Activated T-cell treated with anti-CD3 and anti-CD28 coated beads for 24 hours (primary cell): ENCODE measurements at regions not wholly inside any gene's neighbourhood (a gene's known extent, or its start where the extent isn't known, plus 50 kb on each side); places are given as distances from the start of the nearest gene placed in this dataset.

Source experiments
- DNase-seq: peaks from one replicate; pipeline ENCODE4 v3.0.0-alpha.2; 2020; ENCODE audit warnings: low read depth

DNA sequence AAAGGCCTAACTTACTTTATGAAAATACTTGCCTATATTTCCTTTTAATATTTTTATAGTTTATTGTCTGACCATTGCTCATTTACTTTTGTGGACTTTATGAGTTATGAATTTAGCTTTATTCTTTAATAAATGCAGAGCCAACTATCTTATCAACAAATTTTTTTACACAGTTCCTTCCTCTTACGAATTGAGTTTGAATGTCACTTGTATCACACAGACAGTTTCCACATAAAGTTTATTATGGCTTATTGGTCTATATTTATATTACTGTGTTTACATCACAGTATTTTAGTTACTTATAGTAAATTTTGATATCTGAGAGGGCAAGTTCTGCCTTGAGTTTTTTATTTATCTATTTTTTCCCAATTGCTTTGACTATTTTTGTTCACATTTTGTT is 450.6 kb downstream of the C4orf33 start:
- no peak for DNase-seq

DNA sequence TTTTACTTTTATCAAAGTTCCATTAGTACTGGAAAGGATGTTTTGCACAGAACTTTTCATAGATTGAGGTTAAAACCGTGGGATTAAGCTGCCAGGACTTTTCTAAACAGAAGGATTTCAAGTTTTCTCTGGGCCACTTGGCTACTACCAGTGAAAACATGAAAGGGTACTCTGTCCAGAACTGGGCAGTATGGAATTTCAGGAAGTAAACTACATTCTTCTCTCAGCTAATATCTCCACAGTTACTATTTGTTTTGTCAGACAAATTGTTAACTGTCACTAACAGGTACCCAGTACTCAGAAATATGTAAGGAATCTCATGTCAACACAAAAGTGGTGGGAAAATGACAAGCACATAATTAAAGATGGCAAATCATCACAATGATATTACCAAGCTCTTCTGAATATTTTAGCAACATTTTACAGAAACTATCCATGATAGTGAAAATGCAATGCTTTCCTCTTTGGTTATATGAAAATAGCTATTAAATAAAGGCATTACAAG is 454.4 kb downstream of the C4orf33 start:
- no peak for DNase-seq

DNA sequence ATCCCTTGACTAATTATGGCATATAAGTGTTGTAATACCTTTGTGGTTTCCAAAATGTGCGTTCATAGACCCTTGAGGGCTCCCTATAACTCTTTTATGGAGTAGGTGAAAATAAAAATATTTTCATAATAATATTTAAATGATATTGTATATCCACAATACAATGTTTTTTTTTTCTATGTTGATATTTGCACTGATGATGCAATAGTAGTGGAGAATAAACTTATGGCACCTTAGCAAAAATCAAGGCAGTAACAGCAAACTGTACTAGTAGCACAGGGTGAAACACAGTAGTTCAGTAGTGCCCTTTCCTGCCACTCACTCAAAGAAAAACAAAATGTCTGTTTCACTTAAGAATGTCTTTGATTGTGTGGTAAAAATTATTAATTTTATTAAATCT is 465.3 kb downstream of the C4orf33 start:
- no peak for DNase-seq

DNA sequence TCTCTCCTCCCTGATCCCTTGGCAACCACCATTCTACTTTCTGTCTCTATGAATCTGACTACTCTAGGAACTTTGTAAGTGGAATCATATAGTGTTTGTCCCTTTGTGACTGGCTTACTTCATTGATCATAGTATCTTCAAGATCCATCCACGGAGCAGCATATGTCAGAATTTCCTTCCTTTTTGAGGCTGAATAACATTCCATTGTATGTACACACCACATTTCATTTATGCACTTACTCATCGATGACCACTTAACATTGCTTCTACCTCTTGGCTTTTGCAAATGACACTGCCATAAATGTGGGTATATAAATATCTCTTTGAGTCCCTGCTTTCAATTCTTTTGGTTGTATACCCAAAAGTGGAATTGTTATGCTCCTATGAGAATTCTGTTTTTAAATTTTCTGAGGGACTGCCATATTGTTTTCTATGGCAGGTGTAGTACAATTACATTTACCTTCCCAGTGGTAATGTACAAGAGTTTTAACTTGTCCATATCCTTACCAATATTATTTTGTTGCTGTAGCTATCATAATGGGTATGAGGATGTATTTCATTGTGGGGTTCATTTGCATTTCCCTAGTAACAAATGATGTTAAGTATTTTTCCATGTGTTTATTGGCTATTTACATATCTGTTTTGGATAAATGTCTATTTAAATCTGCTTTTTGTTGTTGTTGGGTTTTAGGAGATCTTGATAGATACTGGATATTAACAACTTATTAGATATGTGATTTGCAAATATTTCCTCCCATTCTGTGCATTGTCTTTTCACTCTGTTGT is 466.1 kb downstream of the C4orf33 start:
- no peak for DNase-seq

DNA sequence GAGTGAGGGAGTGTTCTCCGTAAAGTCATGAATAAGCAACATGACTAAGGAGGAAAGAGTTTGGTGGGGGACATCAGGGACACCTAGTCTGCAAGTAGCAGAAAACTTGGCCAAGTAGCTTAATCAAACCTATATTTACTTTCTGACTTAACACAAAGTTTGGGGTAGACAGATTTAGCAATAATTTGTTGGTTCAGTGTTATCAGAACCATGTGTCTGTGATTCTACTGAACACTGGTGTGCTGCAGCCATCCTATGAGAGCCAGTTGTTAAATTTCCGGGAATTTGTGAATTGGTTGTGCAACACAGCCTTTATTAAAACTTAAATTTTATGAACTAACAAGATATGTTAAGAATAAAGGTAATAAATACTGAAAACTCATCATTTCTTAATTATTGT is 469.3 kb downstream of the C4orf33 start:
- no peak for DNase-seq

DNA sequence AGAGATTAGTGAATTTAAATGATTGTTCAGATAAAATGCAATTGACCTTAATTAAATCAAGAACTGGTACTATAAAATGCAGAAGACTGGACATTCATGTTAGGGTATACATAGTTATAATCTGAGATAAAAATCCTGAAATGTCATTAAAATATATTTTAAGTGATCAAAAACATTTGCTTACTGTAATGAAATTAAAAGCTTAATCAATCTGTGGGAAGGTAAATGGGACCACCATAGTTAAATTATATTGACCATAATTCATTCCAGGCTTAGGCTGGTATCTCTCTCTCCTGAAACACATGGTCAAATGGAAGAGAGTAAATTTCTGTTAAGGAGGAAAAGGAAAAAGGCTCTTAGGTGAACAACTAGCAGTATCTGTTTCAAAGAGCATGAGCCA is 474.4 kb downstream of the C4orf33 start:
- no peak for DNase-seq

DNA sequence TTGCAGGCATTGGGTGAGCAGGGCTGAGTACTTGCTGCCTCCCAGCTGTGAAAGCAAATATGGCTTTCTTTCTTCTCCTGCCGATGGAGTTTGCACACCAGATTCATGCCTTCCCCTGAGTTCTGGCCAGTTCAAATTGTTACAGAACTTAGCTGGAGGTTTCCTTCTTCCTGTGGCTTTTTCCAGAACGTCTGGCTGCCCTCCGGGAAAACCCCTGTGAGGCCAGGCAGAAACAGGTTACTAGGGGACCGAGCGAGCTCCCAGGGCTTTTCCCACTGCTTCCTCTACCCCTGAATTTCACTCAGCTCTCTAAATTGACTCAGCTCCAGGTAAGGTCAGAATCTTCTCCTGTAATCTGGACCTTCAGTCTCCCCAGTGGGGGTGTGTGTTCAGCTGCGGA is 482.4 kb downstream of the C4orf33 start:
- no peak for DNase-seq

DNA sequence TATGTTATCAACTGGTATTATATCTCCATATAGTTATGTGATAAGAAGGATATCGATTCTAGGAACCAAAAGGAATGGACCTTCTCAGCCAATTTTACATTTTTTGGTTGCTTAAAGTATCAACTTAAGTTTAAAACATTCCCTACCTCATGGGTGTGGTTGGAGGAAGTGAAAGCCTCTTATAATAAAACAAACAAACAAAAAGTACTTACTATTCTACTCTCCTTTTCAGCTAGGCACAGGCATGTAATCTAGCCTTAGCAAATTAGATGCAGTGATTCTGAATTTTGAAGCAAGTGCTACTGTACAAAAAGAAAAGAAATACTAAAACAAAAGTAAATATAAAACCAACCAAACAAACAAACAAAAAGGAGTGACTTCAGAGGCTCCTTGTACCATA is 485.4 kb downstream of the C4orf33 start:
- DNase-seq: no peak

DNA sequence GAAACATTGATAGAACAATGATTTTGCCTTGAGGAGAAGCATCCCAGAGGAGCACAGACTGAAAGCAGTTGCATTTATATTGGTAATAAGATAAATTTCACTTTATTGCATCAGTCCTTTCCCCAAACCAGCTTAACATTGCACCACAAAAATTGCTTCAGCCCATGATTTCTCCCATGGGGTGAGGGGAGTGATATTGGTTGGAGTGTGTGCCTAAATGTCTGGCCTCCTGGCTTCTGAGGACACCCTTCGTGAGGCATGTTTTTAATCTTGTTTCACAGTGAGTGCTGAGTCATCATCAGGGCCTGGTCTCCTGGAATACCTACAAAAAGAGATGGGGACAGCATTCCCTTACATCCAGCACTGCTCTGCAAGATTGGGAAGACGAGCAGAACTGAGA is 487.9 kb downstream of the C4orf33 start:
- no peak for DNase-seq

DNA sequence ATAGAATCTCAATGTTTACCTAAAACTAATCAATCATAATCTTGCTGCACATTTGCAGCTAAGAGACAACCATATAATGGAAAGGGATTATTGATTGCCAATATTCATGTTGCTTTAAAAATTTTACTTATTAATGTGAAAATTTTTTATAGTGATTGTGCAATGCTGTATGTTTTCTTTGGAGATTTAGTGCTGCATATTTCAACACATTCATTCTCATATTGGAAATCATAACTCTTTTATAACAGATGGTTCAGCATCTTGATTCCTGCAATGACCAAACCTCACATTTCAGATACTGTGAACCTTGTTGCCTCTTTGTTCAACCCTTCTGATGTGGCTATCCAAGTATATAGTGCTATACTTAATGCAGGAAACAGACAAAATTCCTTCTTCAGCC is 502.6 kb downstream of the C4orf33 start:
- no peak for DNase-seq

DNA sequence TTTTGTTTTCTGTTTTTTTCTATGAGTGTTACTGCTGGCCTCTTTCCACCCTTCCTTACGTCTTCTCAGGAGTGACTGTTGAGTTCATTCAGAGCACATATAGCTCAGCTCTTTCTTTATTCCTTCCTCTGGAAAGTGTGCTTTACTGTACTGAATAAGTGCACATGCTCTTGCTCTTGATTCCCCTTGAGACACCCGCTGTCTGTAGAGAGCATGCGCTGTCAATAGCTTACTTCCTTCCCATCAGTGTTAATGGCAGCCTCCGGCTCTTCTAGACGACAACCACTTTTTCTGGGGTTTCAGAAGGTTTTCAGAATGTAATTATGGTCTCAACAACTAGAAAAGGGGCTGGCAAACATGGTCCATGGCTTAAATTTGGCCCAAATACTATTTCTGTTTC is 504.9 kb downstream of the C4orf33 start:
- no peak for DNase-seq

DNA sequence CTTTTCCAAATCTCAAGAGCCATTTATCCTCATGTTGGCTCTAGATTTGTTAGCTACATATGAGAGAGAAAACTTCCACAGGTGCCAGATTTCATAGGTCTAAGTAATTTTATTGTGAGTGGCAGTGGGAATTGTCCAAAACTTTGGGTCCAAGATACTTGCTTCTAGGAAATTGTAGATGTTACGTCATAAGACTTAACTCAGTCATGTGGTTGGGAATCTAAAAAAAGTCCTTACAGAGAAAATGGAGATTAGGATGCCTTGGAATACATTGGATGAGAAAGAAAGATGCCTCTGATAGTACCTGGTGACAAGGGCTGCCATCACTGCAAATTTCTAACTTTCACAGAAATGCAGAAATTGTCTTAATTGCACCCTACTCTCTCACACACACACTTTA is 506.5 kb downstream of the C4orf33 start:
- no peak for DNase-seq

DNA sequence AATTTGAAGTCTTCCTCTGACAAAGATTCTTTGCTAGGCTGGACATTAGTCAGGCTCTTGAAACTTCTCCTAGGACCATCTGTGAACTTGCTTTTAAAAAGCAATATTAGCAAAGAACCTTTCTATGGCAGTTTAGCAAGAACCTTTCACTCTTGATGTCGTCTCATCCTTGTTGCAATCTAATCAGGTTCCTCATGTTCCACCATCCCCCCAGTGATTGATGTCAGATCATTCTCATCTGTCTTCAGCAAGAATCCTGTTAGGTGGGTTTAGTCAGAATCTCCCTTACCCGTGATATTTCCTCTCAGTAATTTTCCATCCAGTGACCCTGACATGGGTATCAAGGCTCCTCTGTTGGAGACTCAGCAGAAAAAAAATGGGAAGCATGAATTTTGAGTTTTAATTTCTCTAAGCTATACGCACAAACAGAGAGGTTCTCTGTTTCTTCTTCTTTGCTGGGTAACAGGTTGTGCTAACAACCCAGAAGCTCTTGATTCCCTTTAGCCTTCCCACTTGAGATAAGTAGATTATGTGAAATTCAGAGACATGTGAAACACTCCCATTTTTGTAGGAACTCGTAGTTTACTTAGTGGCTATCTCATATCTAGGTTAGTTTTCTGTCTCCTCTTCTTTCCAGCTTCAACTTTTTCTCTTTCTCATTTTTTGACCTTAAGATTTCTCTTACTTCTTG is 507.4 kb downstream of the C4orf33 start:
- DNase-seq: no peak

DNA sequence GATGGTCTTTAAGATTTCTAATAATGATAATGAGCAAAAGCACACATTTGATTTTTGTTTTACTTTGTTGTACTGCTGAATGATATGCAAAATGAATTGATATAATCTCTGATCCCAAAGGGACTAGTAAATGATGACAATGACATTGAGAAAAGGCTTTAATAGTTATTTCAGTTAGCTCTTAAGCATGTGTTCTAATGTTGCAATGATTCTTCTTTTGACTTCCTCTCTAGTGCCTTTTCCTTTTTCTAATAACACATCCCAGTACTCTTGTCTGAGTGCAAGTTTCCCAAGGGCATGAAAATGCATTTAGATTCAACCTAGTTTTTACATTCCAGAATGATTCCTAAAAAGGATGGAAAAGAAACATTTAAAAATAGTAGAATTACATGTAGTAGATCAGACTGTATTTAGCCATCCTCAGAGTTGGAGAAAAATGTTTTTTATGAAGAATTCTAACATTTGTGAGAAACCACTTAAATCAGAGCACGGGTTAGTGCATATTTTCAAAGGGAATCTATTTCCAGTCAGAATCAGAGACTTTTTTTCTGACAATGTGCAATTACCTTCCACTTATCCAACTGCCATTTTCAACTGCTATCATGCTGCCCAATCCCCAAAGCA is 508.8 kb downstream of the C4orf33 start:
- DNase-seq: no peak

DNA sequence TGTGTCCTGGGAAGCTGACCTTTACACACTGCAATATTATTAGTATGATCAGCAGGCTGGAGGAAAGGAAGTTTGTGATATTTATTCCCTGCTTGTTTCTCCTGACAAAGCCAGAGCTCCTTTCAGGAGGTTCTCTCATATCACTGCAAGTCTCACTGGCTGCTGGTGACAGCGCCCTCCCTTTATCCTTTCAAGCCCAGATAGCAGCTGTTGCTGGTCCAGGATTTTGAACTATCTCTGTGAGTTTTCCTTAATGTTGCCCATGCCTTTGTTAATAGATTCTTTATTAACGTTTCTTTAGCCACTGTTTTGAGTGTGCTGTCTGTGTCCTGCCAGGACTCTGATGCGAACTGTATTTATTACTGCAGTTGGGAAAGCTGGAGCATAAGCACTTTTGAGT is 518.7 kb downstream of the C4orf33 start:
- no peak for DNase-seq

DNA sequence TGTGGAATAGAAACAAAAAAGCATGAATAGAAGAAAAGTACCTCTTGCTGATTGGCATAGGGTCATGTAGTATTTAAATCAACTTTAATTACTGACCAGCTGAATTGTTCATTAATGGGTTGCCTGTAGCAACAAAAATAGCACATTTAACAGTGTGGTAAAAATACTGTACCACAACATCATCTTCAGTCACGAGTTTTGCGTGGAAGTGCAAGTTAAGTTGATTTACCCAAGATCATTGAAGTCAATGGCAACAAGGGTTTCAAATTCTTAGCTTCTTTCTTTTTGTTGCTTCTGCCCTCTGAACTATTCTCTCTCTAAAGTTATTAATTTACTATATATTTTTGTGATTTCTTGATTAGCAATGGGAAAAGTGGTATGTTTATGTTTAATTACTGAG is 526.6 kb downstream of the C4orf33 start:
- DNase-seq: no peak

DNA sequence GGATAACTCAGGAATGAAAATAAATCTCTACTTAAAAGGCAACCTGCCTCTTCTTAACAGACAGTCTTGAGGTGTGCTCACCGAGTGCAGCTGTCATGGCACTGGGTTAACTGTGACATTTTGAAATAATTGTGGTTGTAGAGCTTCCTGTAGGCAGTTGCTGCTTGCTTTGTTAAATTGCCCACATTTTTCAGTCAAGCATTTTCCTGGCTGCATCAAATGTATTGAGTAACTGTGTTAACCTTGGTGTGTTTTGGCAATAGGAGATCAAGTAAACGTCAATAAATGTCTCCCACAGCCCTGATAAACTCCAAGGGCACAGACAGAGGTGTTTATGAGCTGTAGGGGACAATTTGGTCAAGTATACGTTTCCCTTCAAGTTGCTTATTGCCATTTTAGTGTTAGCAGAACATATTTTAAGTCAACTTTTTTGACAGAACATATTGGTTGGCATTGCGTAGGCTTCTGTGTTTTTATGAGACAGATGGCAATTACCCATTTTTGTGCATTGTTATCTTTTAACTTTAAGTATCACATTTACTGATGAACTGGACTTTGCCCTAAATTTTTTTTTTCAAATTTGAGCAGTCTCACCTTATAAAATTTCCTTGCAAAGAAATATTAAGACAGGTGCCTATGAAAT is 527.4 kb downstream of the C4orf33 start:
- no peak for DNase-seq

DNA sequence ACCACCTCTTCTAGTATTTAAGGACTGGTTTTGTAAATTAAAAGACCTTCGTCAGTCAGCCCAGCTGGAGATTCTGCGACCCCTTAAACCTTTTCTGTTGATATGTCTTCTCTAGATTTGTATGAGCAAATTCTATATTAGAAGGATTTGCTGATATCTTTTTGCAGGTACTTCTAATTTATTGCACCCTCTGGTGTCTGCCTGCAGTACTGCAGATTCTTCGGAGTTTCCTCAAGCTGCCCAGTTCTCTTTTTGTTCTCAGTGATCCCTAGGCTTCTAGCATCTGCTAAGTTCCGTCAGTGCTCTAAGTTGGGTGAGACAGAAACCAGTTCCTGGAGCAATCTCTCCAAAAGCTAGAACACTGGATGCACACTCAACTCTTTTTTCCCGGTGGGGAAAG is 545.2 kb downstream of the C4orf33 start:
- DNase-seq: peak; percentile 11

DNA sequence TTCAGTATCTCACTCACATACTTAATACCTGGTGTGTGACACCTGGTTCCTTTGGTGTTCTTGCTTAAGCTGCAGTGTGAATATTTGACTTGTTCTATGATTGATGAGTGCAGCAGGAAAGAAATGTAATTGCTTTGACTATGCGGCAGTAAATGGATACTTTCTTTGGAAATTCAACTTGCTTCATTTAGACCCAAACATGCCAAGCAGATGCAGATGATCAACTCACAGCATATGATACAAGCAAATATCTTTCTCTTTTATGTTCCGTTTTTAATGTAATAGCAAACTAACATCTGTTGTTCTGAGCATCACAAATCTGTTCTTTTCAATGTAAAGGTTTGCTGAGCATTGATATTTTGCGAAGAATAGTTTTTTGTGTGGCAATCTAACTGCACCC is 549.5 kb downstream of the C4orf33 start:
- DNase-seq: no peak

DNA sequence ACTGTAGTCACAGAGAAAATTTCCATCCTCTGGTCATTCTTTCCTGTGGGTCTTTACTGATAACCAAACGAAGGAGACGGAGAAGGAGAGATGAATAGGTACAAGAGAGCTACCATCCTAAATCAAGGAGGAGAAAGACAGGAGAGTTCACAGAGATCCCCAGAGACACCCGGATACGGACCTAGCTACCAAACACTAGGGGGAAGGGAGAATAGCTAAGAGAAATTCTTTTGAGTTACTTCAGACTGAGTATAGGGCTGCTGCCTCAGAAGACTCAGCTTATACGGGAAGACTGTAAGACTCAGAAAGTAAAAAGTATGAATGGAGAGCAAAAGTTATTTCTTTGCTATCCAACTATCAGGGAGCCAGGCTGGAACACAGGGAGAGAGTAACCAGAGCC is 572.1 kb downstream of the C4orf33 start:
- no peak for DNase-seq

DNA sequence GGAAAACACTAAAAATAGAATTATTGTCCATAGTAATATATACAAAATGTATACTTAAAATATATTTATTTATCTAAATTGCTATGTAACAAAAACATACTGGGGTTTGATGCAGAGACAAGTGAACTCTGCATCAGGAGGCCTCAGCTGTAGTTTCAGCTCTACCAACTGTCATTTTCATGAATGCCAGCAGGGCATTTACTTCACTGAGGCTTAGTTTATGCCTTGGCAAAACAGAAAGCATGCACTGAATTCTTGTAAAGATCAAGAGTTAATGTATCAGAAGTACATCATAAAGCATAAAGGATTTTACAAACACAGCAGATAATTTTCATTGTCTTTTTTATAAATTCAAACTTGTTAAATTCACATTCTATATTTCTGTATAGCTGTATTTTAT is 577.0 kb downstream of the C4orf33 start:
- DNase-seq: no peak

DNA sequence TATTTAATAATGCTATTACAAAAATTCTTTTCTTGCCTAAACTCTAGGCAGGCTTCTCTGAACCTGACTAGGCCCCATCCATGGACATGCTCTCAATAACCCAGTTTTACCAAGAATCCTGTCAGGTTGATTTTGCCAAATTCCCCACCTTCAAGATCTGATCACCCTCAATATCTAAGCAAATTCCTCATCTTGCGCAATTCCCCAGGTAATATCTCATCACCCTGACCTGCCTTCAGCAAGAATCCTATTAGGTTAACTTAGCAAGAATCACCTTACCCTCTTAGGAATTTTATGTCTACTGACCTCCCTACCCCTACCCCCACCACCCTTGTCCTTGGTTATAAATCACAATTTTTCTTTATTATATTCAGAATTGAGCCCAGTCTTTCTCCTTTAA is 579.1 kb downstream of the C4orf33 start:
- no peak for DNase-seq

DNA sequence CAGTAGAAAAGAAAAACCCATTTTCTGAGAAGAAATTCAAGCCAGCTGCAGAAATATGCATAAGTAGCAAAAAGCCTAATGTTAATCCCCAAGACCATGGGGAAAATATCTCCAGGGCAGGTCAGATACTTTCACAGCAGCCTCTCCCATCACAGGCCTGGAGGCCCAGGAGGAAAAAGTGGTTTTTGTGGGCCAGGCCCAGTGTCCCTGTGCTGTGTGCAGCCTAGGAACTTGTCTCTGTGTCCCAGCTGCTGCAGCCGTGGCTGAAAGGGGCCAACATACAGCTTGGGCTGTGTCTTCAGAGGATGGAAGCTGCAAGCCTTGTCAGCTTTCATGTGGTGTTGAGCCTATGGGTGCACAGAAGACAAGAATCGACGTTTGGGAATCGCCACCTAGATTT is 581.0 kb downstream of the C4orf33 start:
- DNase-seq: no peak
